ENCODE measurements at regions not wholly inside any gene's neighbourhood (a gene's known extent, or its start where the extent isn't known, plus 50 kb on each side); places are given as distances from the start of the nearest gene placed in this dataset.

DNA sequence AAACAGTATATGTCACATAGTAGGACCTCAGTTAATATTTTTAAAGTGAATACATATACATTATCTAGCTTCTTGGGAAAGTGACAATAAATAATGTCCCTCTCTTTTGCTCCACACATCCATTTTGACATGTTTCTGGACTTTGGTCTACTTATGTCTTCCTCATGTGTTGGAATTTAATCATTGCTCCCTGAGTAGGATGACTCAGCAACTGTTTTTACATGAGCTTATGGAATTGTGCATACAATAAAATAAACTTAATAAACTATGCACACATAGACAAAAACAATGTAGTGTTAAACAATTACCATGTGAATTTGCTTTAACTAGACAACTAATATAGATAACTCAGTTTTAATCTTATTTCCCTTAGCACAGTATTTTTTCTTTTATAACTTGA is 503.8 kb downstream of the TFAP2B start:
- TF ChIP-seq, protein P1, sequence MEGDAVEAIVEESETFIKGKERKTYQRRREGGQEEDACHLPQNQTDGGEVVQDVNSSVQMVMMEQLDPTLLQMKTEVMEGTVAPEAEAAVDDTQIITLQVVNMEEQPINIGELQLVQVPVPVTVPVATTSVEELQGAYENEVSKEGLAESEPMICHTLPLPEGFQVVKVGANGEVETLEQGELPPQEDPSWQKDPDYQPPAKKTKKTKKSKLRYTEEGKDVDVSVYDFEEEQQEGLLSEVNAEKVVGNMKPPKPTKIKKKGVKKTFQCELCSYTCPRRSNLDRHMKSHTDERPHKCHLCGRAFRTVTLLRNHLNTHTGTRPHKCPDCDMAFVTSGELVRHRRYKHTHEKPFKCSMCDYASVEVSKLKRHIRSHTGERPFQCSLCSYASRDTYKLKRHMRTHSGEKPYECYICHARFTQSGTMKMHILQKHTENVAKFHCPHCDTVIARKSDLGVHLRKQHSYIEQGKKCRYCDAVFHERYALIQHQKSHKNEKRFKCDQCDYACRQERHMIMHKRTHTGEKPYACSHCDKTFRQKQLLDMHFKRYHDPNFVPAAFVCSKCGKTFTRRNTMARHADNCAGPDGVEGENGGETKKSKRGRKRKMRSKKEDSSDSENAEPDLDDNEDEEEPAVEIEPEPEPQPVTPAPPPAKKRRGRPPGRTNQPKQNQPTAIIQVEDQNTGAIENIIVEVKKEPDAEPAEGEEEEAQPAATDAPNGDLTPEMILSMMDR (IDR thresholded peaks at IDR 0.05; ENCODE audit: low read depth, low read length) = no peak
- no peak for TF ChIP-seq POLR2A (IDR thresholded peaks at IDR 0.05; ENCODE audit: extremely low read depth, insufficient read length)
- TF ChIP-seq, protein P2, sequence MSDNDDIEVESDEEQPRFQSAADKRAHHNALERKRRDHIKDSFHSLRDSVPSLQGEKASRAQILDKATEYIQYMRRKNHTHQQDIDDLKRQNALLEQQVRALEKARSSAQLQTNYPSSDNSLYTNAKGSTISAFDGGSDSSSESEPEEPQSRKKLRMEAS (IDR thresholded peaks at IDR 0.05; ENCODE audit: low read depth, low read length) = no peak
